HCT116 (cell line): ENCODE measurements at regions not wholly inside any gene's neighbourhood (a gene's known extent, or its start where the extent isn't known, plus 50 kb on each side); places are given as distances from the start of the nearest gene placed in this dataset.

ENCODE experiments used
- ATAC-seq: fragments of 200-7000 bp; cut with Tn5 transposase; 2 replicates; pipeline ENCODE4 v1.9.1; 2020; ENCODE audit warnings: mild to moderate bottlenecking, moderate library complexity
- BruUV-seq: library from RNA; stranded (reverse); fragments of 400-500 nt; replicated peaks from 2 replicates; lab custom pipeline; 2021; lab: Mats Ljungman, UMichigan
- CTCF ChIA-PET: fragments of 300-600 bp; sonication (Branson Sonifier 250); formaldehyde crosslinking; loops from one replicate; lab custom pipeline; 2021; ENCODE audit warnings: antibody characterized with exemption; lab: Charles Lee
- POLR2A ChIA-PET: fragments of 300-600, 350-600 bp; sonication (Branson Sonifier 250); formaldehyde crosslinking; loops from one replicate; lab custom pipeline; 2021; ENCODE audit warnings: antibody characterized with exemption; lab: Charles Lee
- RAD21 ChIA-PET, 2 experiments: fragments of 300-600 bp; sonication (Branson Sonifier 250); formaldehyde crosslinking; loops; one replicate each; lab custom pipeline; 2023; ENCODE audit warnings: low total read pairs in 2 of 2; ENCODE audit not compliant: uncharacterized antibody in 2 of 2, unreplicated experiment in 2 of 2, low non-redundant PET in 1 of 2; lab: Charles Lee
- DNase-seq: peaks from one replicate; pipeline ENCODE4 v3.0.0-alpha.2; 2010; ENCODE audit warnings: low read depth, low spot score
- H2AFZ ChIP-seq: fragments of 200-600 bp; shearing (Covaris generic), sonication (generic); 2 replicates; pipeline ENCODE4 v1.6.1; 2017; ENCODE audit warnings: low read depth, mixed run types, mixed read lengths, antibody characterized with exemption, low read length; ENCODE audit not compliant: poor library complexity, severe bottlenecking
- H3K27ac ChIP-seq: 2 replicates; pipeline ENCODE4 v1.5.1; 2012; ENCODE audit warnings: low read depth, low read length
- H3K27me3 ChIP-seq: fragments of 200-600 bp; sonication (generic); 2 replicates; pipeline ENCODE4 v1.6.1; 2016; ENCODE audit warnings: mixed run types, low read length, mixed read lengths; ENCODE audit not compliant: insufficient read depth
- H3K36me3 ChIP-seq, 2 experiments: fragments of 200-500 bp in 1 of 2; fragments of 200-600 bp in 1 of 2; sonication (Bioruptor generic) in 1 of 2; sonication (generic) in 1 of 2; 2 replicates each; pipeline versions ENCODE4 v1.5.1 to v1.6.1; 2014 to 2016; ENCODE audit warnings: low read length in 2 of 2, inconsistent platforms in 1 of 2, mixed read lengths in 1 of 2, mixed run types in 1 of 2; ENCODE audit not compliant: insufficient read depth in 2 of 2, control insufficient read depth in 1 of 2
- H3K4me1 ChIP-seq, 2 experiments: fragments of 200-600 bp in 1 of 2; sonication (generic) in 1 of 2; 2 replicates each; pipeline versions ENCODE4 v1.5.1 to v1.6.1; 2012 to 2017; ENCODE audit warnings: low read length in 2 of 2, inconsistent platforms in 1 of 2, mild to moderate bottlenecking in 1 of 2, mixed read lengths in 1 of 2, mixed run types in 1 of 2, moderate library complexity in 1 of 2; ENCODE audit not compliant: insufficient read depth in 2 of 2, control insufficient read depth in 1 of 2
- H3K4me2 ChIP-seq: fragments of 200-600 bp; sonication (generic); 2 replicates; pipeline ENCODE4 v1.6.1; 2017; ENCODE audit warnings: mixed run types, low read length, mixed read lengths
- H3K4me3 ChIP-seq, 2 experiments: fragments of 200-600 bp in 1 of 2; sonication (generic) in 1 of 2; replicated peaks in 1 of 2; 2 replicates each; pipeline ENCODE4 v1.5.1; 2011 to 2016; ENCODE audit warnings: low read length in 2 of 2, control low read depth in 1 of 2, low read depth in 1 of 2, mild to moderate bottlenecking in 1 of 2, mixed read lengths in 1 of 2, mixed run types in 1 of 2
- H3K79me2 ChIP-seq: fragments of 200-600 bp; sonication (generic); 2 replicates; pipeline ENCODE4 v1.6.1; 2017; ENCODE audit warnings: mild to moderate bottlenecking, mixed run types, low read length, moderate library complexity, mixed read lengths; ENCODE audit not compliant: insufficient read depth
- H3K9ac ChIP-seq: fragments of 200-600 bp; sonication (generic); 2 replicates; pipeline ENCODE4 v1.6.1; 2016; ENCODE audit warnings: low read length, mixed read lengths
- H3K9me2 ChIP-seq: fragments of 200-600 bp; sonication (generic), shearing (Covaris generic); 2 replicates; pipeline ENCODE4 v1.6.1; 2017; ENCODE audit warnings: mixed run types, mild to moderate bottlenecking, moderate library complexity; ENCODE audit not compliant: insufficient read depth
- H3K9me3 ChIP-seq, 2 experiments: fragments of 200-500 bp in 1 of 2; fragments of 200-600 bp in 1 of 2; sonication (Bioruptor generic) in 1 of 2; sonication (generic) in 1 of 2; 2 replicates each; pipeline ENCODE4 v1.6.1; 2014 to 2017; ENCODE audit warnings: low read length in 2 of 2, mixed read lengths in 2 of 2, inconsistent platforms in 1 of 2, low read depth in 1 of 2, mild to moderate bottlenecking in 1 of 2, mixed run types in 1 of 2, moderate library complexity in 1 of 2; ENCODE audit not compliant: control insufficient read depth in 1 of 2, insufficient read depth in 1 of 2
- H4K20me1 ChIP-seq: fragments of 200-600 bp; sonication (generic), shearing (Covaris generic); 2 replicates; pipeline ENCODE4 v1.6.1; 2017; ENCODE audit warnings: mixed run types, mild to moderate bottlenecking, moderate library complexity; ENCODE audit not compliant: insufficient read depth
- CTCF ChIP-seq, 3 experiments: fragments of 200-600 bp in 1 of 3; sonication (generic) in 1 of 3; IDR thresholded peaks in 2 of 3; conservative IDR thresholded peaks in 1 of 3; 2 replicates each; pipeline ENCODE4 v1.5.1; 2012 to 2017; ENCODE audit warnings: low read depth in 2 of 3, low read length in 2 of 3, antibody characterized with exemption in 1 of 3, borderline replicate concordance in 1 of 3, control low read depth in 1 of 3, mild to moderate bottlenecking in 1 of 3, mixed read lengths in 1 of 3, mixed run types in 1 of 3, moderate library complexity in 1 of 3; ENCODE audit not compliant: insufficient read depth in 1 of 3
- EGR1 ChIP-seq: IDR thresholded peaks from 2 replicates; pipeline ENCODE4 v1.6.1; 2012; ENCODE audit warnings: low read depth
- EZH2phosphoT487 ChIP-seq: fragments of 200-600 bp; IDR thresholded peaks from 2 replicates; pipeline ENCODE4 v1.6.1; 2018; ENCODE audit warnings: antibody characterized with exemption, borderline replicate concordance
- FOSL1 ChIP-seq: IDR thresholded peaks from 2 replicates; pipeline ENCODE4 v1.6.1; 2012; ENCODE audit warnings: low read depth
- MAX ChIP-seq: IDR thresholded peaks from 2 replicates; pipeline ENCODE4 v1.6.1; 2012
- POLR2AphosphoS5 ChIP-seq: IDR thresholded peaks from 2 replicates; pipeline ENCODE4 v1.6.1; 2011; ENCODE audit warnings: mild to moderate bottlenecking, low read depth, low read length, moderate library complexity
- SP1 ChIP-seq: IDR thresholded peaks from 2 replicates; pipeline ENCODE4 v1.6.1; 2012; ENCODE audit warnings: low read depth
- SRF ChIP-seq: IDR thresholded peaks from 2 replicates; pipeline ENCODE4 v1.6.1; 2012; ENCODE audit warnings: low read depth
- YY1 ChIP-seq: IDR thresholded peaks from 2 replicates; pipeline ENCODE4 v1.6.1; 2011; ENCODE audit warnings: low read length, low read depth, moderate library complexity, mild to moderate bottlenecking; ENCODE audit not compliant: insufficient replicate concordance; ENCODE audit errors: extremely low read depth
- ZFX ChIP-seq: fragments of 450-650 bp; IDR thresholded peaks from 2 replicates; pipeline ENCODE4 v1.6.1; 2017
- ZNF274 ChIP-seq: fragments of 200-500 bp; sonication (Bioruptor generic); IDR thresholded peaks from 2 replicates; pipeline ENCODE4 v1.6.1; 2014; ENCODE audit warnings: mild to moderate bottlenecking, low read depth, low read length, inconsistent platforms
- intact Hi-C: fragments of 100-400 bp; cut with micrococcal nuclease; formaldehyde crosslinking; loops from 2 replicates; pipeline ENCODE4 v1.10.0; 2022

- H4K20me1 ChIP-seq: no peaks in the 10 kb centered on the region
- no peaks in the 10 kb centered on the region for H3K79me2 ChIP-seq
- ATAC-seq: no peak
- POLR2A ChIA-PET: no interaction called here
- H3K4me1 ChIP-seq: peaks cover 0 to 20% of the 10 kb centered on the region in 2 experiments; a peak in 2 of 4 replicates
- H3K4me2 ChIP-seq: peak overlapping the region; percentile 67
- no peaks in the 10 kb centered on the region for H3K9me2 ChIP-seq
- H3K9ac ChIP-seq: 0 out of 2 replicates have a peak overlapping the region, but pooled peaks have one; percentile 29
- CTCF ChIA-PET: no interaction called here
- RAD21 ChIA-PET: no interaction called here
- TF ChIP-seq POLR2AphosphoS5 (no peak), MAX (no peak), YY1 (no peak), ZFX (no peak), FOSL1 (no peak), ZNF274 (no peak), EGR1 (no peak), CTCF (IDR thresholded peaks at IDR 0.05 in 2 of 3, conservative IDR thresholded peaks at IDR 0.05 in 1 of 3; ENCODE audit: borderline replicate concordance in 1 of 3, insufficient read depth in 1 of 3, low read depth in 2 of 3, low read length in 2 of 3) (no peak), EZH2phosphoT487 (no peak), SP1 (no peak), SRF (no peak)
- TF ChIP-seq, all 23 proteins: peak for 0
- intact Hi-C loops: no loop called here
- DNase-seq: no peak
- Histone ChIP-seq H3K27ac (no peak overlapping the region), H3K36me3 (no peaks in the 10 kb centered on the region), H3K9me3 (no peaks in the 10 kb centered on the region), H3K4me3 (no peak overlapping the region), H3K27me3 (no peaks in the 10 kb centered on the region), H2AFZ (peak overlapping the region; percentile 91)
- no TSS peak for BruUV-seq
Observed at GRCh38 chr6:134436950-134437349, 119.0 kb upstream of the SGK1 start.
